AG04449 (cell line): ENCODE measurements at regions not wholly inside any gene's neighbourhood (a gene's known extent, or its start where the extent isn't known, plus 50 kb on each side); places are given as distances from the start of the nearest gene placed in this dataset.

Experiments used
- CTCF ChIA-PET: fragments of 350-600 bp; formaldehyde crosslinking; extraction: SDS; loops from one replicate; lab custom pipeline; 2021; ENCODE audit warnings: antibody characterized with exemption; lab: Yijun Ruan, JAX
- POLR2A ChIA-PET: fragments of 400-600, 350-600 bp; formaldehyde crosslinking; extraction: SDS; loops from one replicate; lab custom pipeline; 2020; ENCODE audit warnings: antibody characterized with exemption, inconsistent platforms; lab: Yijun Ruan, JAX
- DNase-seq: peaks from one replicate; pipeline ENCODE4 v3.0.0-alpha.2; 2010; ENCODE audit warnings: low read depth, low spot score
- H3K4me3 ChIP-seq: 2 replicates; pipeline ENCODE4 v1.5.1; 2011; ENCODE audit warnings: low read depth, mild to moderate bottlenecking, control low read depth, low read length
- TF ChIP-seq, protein P1 (sequence below): IDR thresholded peaks from one replicate; pipeline ENCODE4 v1.5.1; 2011; ENCODE audit warnings: mild to moderate bottlenecking, moderate library complexity, low read length, control low read depth, inconsistent platforms; ENCODE audit not compliant: insufficient read depth; ENCODE audit errors: missing control alignments

DNA sequence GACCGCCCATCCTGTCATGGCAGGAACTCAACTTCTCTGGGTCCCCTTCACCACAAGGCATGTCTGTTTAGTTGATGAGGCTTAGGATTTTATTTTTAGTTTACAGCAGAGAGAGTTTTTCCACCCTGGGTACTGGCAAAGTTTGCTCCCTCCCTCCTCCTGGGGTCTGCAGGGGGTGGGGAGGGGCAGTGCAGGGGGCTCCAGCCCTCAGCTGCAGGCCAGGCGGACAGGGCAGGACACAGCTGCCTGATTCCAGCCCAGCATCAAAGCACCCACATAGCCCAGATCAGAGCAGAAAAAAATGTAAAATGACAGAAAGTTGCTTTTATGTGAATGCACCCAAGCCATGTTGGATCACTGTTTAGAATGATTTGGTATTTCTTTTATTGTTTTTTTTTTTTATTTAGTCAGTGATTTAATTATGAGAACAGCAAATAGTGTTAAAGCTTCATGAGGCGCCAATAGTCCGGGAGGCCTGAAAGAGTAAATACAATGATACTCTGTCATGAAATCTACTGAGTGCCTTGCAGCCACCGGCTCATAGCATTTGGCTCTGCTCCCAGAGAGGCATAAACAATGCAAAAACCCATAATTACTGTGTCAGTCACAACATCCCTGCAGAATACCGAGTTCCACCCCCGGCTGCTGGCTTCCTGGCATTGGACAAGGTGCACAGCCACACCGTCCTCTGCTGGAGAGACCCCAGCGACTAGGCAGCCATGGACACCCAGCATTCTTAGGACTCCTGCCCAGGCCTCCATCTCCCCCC, 923.5 kb downstream of the UQCRFS1 start:
- no peak for DNase-seq
- ChIA-PET POLR2A (no interaction called here), CTCF (no interaction called here)
- TF ChIP-seq, protein P1, sequence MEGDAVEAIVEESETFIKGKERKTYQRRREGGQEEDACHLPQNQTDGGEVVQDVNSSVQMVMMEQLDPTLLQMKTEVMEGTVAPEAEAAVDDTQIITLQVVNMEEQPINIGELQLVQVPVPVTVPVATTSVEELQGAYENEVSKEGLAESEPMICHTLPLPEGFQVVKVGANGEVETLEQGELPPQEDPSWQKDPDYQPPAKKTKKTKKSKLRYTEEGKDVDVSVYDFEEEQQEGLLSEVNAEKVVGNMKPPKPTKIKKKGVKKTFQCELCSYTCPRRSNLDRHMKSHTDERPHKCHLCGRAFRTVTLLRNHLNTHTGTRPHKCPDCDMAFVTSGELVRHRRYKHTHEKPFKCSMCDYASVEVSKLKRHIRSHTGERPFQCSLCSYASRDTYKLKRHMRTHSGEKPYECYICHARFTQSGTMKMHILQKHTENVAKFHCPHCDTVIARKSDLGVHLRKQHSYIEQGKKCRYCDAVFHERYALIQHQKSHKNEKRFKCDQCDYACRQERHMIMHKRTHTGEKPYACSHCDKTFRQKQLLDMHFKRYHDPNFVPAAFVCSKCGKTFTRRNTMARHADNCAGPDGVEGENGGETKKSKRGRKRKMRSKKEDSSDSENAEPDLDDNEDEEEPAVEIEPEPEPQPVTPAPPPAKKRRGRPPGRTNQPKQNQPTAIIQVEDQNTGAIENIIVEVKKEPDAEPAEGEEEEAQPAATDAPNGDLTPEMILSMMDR: no peak
- no peak overlapping the region for H3K4me3 ChIP-seq

DNA sequence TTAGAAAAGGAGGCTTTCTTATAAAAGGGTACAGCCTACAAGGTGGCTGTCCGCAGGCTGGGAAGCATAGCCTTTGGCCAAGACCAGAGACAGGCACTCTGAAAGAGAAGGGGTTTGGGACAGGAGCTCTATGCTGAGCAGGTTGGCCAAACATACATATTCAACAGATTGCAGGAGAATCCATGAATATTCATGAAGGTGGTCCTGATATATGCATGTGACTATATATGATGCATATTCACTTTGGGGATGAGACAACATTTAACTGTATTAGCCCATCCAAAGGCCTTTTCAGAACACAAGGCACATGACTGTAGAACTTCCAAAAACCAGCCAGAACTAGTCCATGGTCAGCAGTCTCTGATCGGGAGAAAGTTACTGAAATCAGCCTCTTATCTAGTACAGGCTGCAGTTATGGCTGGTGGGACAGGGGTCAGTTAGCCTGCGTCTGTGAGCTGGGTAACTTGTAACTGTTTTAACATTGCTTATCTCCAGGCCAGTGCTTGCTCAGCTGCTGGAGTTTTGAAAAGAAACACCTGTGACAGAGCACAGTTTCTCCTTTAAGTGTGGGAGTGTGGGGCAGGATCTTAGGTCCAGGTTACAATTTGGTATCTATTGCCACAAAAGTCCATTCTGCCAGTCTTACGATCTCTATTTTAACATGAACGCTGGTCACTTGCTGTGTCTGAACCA, 924.2 kb downstream of the UQCRFS1 start:
- H3K4me3 ChIP-seq: no peak overlapping the region
- no peak for DNase-seq
- TF ChIP-seq, protein P1: no peak
- POLR2A ChIA-PET: no interaction called here
- CTCF ChIA-PET: no interaction called here

DNA sequence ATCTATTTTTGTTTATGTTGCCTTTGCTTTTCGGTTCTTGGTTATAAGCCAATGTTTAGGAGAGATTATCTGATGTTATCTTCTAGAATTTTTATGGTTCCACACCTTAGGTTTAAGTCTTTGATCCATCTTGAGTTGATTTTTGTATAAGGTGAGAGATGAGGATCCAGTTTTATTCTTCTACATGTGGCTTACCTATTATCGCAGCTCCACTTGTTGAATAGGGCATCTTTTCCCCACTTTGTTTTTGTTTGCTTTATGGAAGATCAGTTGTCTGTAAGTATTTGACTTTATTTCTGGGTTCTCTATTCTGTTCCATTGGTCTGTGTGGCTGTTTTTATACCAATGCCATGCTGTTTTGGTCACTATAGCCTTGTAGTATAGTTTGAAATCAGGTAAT, 927.0 kb downstream of the UQCRFS1 start:
- TF ChIP-seq, protein P1: no peak
- no peak overlapping the region for H3K4me3 ChIP-seq
- ChIA-PET CTCF (no interaction called here), POLR2A (no interaction called here)
- DNase-seq: no peak

DNA sequence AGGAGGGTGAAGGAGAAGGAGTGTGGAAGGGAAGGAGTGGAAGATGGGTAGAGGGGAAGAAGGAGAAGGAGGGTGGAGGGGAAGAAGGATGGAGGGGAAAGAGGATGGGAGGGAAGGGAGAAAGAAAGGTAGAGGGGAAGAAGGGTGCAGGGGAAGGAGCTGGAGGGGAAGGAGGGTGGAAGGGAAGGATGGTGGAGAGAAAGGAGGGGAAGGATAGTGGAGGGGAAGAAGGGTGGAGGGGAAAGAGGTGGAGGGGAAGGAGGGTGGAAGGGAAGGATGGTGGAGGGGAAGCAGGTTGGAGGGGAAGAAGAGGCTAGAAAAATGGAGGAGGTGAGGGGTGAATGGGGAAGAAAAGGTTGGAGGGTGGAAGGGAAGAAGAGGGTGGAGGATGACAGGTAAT, 927.9 kb downstream of the UQCRFS1 start:
- ChIA-PET POLR2A (no interaction called here), CTCF (no interaction called here)
- H3K4me3 ChIP-seq: no peak overlapping the region
- TF ChIP-seq, protein P1: no peak
- no peak for DNase-seq

DNA sequence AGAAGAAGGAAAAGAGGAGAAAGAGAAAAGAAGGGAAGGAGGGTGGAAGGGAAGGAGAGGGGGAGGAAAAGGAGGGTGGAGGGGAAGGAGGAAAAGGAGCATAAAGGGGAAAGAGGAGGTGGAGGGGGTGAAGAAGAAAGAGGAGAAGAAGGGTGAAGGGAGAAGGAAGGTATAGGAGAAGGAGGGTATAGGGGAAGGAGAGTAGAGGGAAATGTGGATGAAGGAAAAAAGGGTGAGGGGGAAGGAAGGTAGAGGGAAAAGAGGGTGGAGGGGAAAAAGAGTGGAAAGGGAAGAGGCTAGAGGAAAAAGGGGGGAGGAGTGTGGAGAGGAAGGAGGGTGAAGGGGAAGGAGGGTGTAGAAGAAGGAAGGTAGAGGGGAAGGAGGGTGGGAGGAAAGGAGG, 928.6 kb downstream of the UQCRFS1 start:
- no peak overlapping the region for H3K4me3 ChIP-seq
- no peak for DNase-seq
- TF ChIP-seq, protein P1: no peak
- POLR2A ChIA-PET: no interaction called here
- CTCF ChIA-PET: no interaction called here

DNA sequence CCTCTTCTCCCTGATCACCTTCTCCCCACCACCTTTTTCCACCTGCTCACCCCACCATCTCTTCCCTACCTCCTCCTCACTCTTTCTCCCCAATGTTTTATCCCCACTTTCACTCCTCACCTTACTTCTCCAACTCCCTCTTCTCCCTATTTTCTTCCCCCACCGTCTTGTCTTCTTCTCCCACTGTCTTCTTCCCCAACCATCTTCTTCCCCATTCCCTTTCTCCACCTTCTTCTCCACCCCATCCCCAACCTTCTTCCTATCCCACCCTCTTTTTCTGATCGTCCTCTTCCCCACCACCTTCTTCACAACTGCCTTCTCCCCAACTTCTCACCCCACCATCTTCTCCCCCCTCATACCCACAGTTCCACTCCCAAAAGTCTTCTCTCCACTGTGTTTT, 929.4 kb downstream of the UQCRFS1 start:
- ChIA-PET POLR2A (no interaction called here), CTCF (no interaction called here)
- TF ChIP-seq, protein P1: no peak
- no peak for DNase-seq
- no peak overlapping the region for H3K4me3 ChIP-seq
